Activated naive CD4-positive, alpha-beta T cell treated with anti-CD3 and anti-CD28 coated beads, Interleukin-2, amount 50 U/mL, for 72 hours (primary cell): ENCODE measurements at regions not wholly inside any gene's neighbourhood (a gene's known extent, or its start where the extent isn't known, plus 50 kb on each side); places are given as distances from the start of the nearest gene placed in this dataset.

Experiments
- ATAC-seq, 2 donors: fragments of 150-1000 bp; cut with Tn5 transposase; 2 replicates each; pipeline ENCODE4 v1.10.0; 2021; ENCODE audit warnings: mild to moderate bottlenecking in 2 of 2, moderate library complexity in 2 of 2
- DNase-seq, 2 donors: peaks; one replicate each; pipeline ENCODE4 v3.0.0; 2021 to 2022; ENCODE audit warnings: low spot score in 2 of 2
- H3K27ac Mint-ChIP-seq, 2 donors: one replicate each; pipeline ENCODE4 v1.8.0; 2022; ENCODE audit warnings: mild to moderate bottlenecking in 2 of 2, mixed read lengths in 2 of 2
- H3K36me3 Mint-ChIP-seq, 2 donors: one replicate each; pipeline ENCODE4 v1.8.0; 2022; ENCODE audit warnings: mixed read lengths in 2 of 2
- H3K9me3 Mint-ChIP-seq, 2 donors: one replicate each; pipeline ENCODE4 v1.8.0; 2022; ENCODE audit warnings: mixed read lengths in 2 of 2

DNA sequence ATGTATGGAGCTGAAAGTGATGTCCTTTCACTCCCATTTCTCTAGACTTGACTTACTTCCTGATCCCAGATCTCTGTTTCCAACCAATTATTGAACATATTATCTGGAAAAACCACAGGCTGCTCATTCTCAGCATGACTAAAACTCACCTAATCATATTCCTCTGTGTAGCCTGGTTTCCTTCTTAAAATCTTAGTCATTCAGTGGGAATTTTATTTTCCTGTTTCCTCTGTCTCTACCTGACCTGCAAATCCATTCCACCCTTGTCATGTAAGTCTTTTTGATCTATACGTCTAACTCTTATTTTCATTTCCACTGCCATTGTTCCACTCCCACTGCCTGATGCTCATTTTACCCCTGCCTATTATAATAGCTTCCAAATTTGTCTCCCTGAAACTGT lies 67.9 kb upstream of the APOBEC4 start:
- H3K9me3 Mint-ChIP-seq = no peaks in the 10 kb centered on the region
- H3K36me3 Mint-ChIP-seq = no peaks in the 10 kb centered on the region
- no peak overlapping the region for H3K27ac Mint-ChIP-seq
- ATAC-seq = no peak
- no peak for DNase-seq

DNA sequence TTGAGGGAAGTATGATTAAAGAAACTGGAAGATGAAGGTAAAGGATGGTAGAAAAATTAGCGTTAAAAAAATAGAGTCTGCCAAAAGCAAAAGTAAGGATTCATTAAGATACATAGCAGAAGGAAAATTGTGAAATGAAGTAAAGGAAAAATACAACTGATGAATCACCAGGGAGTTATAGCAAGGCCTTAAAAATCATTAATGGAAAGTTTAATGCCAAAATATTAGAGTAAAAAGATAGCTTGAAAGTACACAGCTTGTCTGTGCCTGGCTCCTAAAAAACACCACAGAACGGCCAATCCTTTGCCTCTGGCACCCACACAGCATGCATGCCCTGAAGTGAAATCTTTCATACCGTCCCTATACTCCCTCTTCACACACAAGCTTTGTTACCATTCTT lies 66.9 kb upstream of the APOBEC4 start:
- Mint-ChIP-seq H3K27ac (no peak overlapping the region), H3K9me3 (no peaks in the 10 kb centered on the region), H3K36me3 (no peaks in the 10 kb centered on the region)
- ATAC-seq = no peak
- DNase-seq = no peak

DNA sequence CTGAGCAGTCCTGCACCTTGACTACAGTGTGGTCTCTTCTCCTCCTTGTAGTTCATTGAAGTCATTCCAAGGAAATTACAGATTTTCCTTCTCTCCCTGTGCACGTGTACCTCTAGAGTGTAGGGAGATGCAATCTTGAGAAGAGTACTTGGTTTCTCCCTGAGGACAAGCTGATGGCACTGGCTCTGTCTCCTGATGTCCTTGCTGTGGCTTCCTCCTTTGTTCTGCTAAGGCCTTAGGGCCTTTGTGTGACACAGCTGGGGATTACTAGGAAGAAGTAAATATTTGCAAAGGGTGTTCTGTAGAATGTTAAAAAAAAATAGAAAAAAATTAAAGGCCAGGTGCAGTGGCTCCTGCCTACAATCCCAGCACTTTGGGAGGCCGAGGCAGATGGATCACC lies 66.2 kb upstream of the APOBEC4 start:
- Mint-ChIP-seq H3K27ac (no peak overlapping the region), H3K9me3 (no peaks in the 10 kb centered on the region), H3K36me3 (no peaks in the 10 kb centered on the region)
- no peak for DNase-seq
- ATAC-seq = no peak

DNA sequence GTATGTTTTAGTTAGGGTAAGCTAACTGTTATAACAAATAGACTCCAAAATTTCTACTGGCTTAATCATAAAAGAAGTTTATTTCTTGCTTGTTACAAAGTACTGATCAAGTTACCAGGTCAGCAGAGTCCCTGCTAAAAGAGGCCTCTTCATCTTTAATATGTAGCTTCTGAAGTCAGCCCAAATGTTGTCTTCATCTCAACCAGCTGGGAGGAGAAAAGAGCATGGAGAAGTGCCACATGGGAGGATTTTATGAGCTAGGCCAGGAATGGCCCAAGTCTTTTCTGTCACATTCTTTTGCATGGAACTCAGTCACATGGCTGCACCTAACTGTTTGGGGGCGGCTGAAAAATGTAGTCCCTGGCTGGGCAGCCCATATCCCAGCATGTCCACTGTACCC lies 63.2 kb upstream of the APOBEC4 start:
- DNase-seq (no peak), ATAC-seq (no peak)
- Mint-ChIP-seq H3K9me3 (no peaks in the 10 kb centered on the region), H3K36me3 (no peaks in the 10 kb centered on the region), H3K27ac (no peak overlapping the region)

DNA sequence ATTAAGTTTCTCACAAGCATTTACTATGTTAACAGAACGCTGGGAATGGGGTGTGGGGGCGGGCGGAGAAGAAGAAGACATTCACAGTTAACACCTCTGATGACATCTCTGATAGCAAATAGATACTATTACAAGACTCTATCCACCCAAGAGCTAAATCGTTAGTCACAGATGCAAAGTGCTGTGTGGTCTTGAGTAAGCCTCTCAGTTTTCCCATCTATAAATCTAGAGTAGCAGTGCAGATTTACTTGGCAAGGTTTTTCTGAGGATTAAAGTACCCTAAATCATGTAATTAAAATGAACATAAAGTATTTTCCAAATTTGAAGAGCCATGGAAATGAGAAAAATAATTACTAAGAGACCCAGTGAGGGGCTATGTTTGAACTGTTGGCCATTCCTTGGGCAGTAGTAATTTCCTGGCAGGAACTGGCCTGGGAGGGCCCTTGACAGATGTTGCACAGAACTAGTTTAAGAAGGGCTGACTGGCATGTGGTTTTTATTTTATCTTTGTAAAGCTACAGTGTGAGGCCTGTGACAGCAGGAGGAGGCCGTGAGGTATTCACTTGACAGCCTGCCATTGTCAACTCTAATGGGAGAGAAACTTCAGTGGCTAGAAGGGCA lies 58.7 kb upstream of the APOBEC4 start:
- H3K36me3 Mint-ChIP-seq = peaks cover 0 to 8% of the 10 kb centered on the region in 2 donors
- no peaks in the 10 kb centered on the region for H3K9me3 Mint-ChIP-seq
- ATAC-seq (no peak), DNase-seq (no peak)
- no peak overlapping the region for H3K27ac Mint-ChIP-seq

DNA sequence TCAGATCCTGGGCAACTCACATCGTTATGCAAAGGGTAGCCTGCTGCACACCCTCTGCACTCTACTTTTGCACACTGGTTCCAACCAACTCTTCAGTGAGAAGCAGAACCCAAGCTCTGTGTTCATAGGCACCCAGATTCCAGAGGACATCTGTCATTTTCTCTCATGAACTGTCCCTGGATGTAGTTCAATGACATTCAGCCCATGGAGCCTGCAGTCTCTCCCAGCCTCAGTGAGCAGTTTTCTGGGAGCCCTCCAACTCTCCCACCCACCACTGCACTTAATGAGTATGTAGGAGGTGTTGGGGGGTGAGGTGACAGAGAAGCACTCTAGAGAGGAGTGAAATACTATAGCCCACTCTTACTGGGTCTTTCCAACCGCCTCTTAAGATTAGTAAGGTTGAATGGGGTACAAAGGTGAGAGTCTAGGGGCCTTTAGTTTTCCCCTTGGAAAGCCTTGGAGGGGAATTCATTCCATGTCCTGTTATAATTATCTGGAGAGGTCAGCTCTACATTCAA lies 58.1 kb upstream of the APOBEC4 start:
- DNase-seq (no peak), ATAC-seq (no peak)
- H3K9me3 Mint-ChIP-seq = no peaks in the 10 kb centered on the region
- no peak overlapping the region for H3K27ac Mint-ChIP-seq
- H3K36me3 Mint-ChIP-seq = peaks cover 0 to 8% of the 10 kb centered on the region in 2 donors

DNA sequence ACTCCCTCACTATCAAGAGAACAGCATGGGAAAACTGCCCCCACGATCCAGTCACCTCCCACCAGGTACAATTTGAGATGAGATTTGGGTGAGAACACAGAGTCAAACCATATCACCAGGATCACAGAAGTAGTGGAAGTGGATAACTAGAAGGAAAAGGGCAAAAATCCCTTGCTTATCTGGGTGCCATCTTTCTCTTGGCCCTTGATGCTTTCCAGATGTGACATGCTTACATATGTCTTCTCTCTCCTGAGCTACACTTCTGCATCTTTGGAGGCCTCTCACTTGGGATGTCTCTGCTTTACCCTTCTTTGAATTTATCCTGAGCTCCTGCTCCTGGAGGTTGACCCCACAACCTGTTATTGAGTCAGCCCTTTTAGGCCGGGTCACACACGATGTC lies 57.6 kb upstream of the APOBEC4 start:
- Mint-ChIP-seq H3K36me3 (peaks cover 0 to 8% of the 10 kb centered on the region in 2 donors), H3K9me3 (no peaks in the 10 kb centered on the region), H3K27ac (no peak overlapping the region)
- no peak for DNase-seq
- ATAC-seq = no peak

DNA sequence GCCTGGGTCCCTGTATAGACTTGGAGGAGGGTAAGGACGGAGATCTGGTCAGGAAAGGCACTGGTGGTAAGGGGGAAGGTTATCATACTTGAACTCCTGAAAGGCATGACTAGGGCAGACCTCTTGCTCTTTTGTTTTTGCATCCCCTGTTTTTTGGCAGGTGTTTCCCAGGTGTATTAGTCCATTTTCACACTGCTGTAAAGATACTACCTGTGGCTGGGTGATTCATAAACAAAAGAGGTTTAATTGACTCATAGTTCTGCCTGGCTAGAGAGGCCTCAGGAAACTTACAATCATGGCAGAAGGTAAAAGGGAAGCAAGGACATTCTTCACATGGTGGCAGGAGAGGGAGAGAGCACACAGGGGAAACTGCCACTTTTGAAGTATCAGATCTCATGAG lies 57.2 kb upstream of the APOBEC4 start:
- Mint-ChIP-seq H3K9me3 (no peaks in the 10 kb centered on the region), H3K36me3 (peaks cover 0 to 8% of the 10 kb centered on the region in 2 donors), H3K27ac (no peak overlapping the region)
- peak; percentile 31 to 50 for ATAC-seq
- DNase-seq = no peak

DNA sequence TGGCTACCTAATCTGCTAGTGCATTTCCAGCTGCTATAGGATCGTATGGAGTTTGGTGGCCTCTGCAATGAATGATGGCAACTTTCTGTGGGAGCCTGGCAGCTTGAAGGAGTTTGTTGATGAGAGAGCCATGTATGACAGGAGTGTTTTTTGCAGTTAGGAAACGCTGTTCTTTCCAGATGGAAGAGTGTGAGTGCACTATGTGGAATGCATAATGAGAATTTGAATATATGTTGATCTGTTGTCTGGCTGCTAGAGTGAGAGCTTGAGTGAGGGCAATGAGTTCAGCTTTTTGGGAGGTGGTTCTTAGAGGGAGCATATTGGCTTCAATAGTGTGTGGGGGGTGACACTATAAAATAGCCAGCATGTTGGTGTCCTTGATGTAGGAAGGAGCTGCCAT lies 51.0 kb upstream of the APOBEC4 start:
- ATAC-seq = no peak
- Mint-ChIP-seq H3K9me3 (peaks cover 0 to 3% of the 10 kb centered on the region in 2 donors), H3K36me3 (peaks cover 0 to 4% of the 10 kb centered on the region in 2 donors), H3K27ac (no peak overlapping the region)
- DNase-seq = no peak
